Astrocyte (in vitro differentiated cells and primary cell): ENCODE measurements at regions not wholly inside any gene's neighbourhood (a gene's known extent, or its start where the extent isn't known, plus 50 kb on each side); places are given as distances from the start of the nearest gene placed in this dataset.
"Not testable (repeated sequence)": the region's sequence is repeated elsewhere in the genome, so short reads cannot be mapped to it uniquely, and the experiment has no call there.

Experiments
- DNase-seq: peaks from one replicate; pipeline ENCODE4 v3.0.0-alpha.2; 2010; ENCODE audit warnings: low read depth
- FAIRE-seq: peaks from 2 replicates; lab custom pipeline; 2011; peaks lifted over from hg19 to GRCh38; lab: Jason Lieb, UNC
- H2AFZ ChIP-seq: 2 replicates; pipeline ENCODE4 v1.6.0; 2012; ENCODE audit warnings: low read depth, low read length, inconsistent platforms
- H3K27ac ChIP-seq: 2 replicates; pipeline ENCODE4 v1.5.1; 2011; ENCODE audit warnings: low read depth, low read length, inconsistent platforms
- H3K27me3 ChIP-seq: 2 replicates; pipeline ENCODE4 v1.6.0; 2011; ENCODE audit warnings: low read length, inconsistent platforms; ENCODE audit not compliant: insufficient read depth
- H3K36me3 ChIP-seq: 2 replicates; pipeline ENCODE4 v1.5.1; 2011; ENCODE audit warnings: low read length, inconsistent platforms; ENCODE audit not compliant: insufficient read depth
- H3K4me1 ChIP-seq: 2 replicates; pipeline ENCODE4 v1.5.1; 2011; ENCODE audit warnings: low read length, inconsistent platforms; ENCODE audit not compliant: insufficient read depth
- H3K4me2 ChIP-seq: 2 replicates; pipeline ENCODE4 v1.6.0; 2012; ENCODE audit warnings: low read length, inconsistent platforms
- H3K4me3 ChIP-seq: 2 replicates; pipeline ENCODE4 v1.5.1; 2011; ENCODE audit warnings: low read depth, mild to moderate bottlenecking, low read length, inconsistent platforms; ENCODE audit not compliant: insufficient read depth
- H3K79me2 ChIP-seq: 2 replicates; pipeline ENCODE4 v1.6.0; 2012; ENCODE audit warnings: mild to moderate bottlenecking, low read length, inconsistent platforms; ENCODE audit not compliant: insufficient read depth
- H3K9ac ChIP-seq: 2 replicates; pipeline ENCODE4 v1.6.0; 2012; ENCODE audit warnings: mild to moderate bottlenecking, low read length, inconsistent platforms
- H3K9me3 ChIP-seq: 2 replicates; pipeline ENCODE4 v1.5.1; 2012; ENCODE audit warnings: low read depth, mild to moderate bottlenecking, low read length, inconsistent platforms; ENCODE audit not compliant: insufficient read depth
- H4K20me1 ChIP-seq: 2 replicates; pipeline ENCODE4 v1.6.0; 2012; ENCODE audit warnings: low read length, inconsistent platforms; ENCODE audit not compliant: insufficient read depth
- H3K27ac Mint-ChIP-seq: one replicate; pipeline ENCODE4 v1.8.0; 2021; ENCODE audit warnings: mild to moderate bottlenecking, mixed read lengths; ENCODE audit not compliant: unreplicated experiment
- H3K27me3 Mint-ChIP-seq: one replicate; pipeline ENCODE4 v1.8.0; 2021; ENCODE audit warnings: low read depth, mixed read lengths; ENCODE audit not compliant: unreplicated experiment
- H3K36me3 Mint-ChIP-seq: one replicate; pipeline ENCODE4 v1.8.0; 2021; ENCODE audit warnings: low read depth, mixed read lengths; ENCODE audit not compliant: unreplicated experiment
- H3K4me1 Mint-ChIP-seq: one replicate; pipeline ENCODE4 v1.8.0; 2021; ENCODE audit warnings: low read depth, mixed read lengths; ENCODE audit not compliant: unreplicated experiment
- H3K4me3 Mint-ChIP-seq: one replicate; pipeline ENCODE4 v1.8.0; 2021; ENCODE audit warnings: mild to moderate bottlenecking, moderate library complexity, mixed read lengths; ENCODE audit not compliant: unreplicated experiment
- H3K9me3 Mint-ChIP-seq: one replicate; pipeline ENCODE4 v1.8.0; 2021; ENCODE audit warnings: mild to moderate bottlenecking, mixed read lengths; ENCODE audit not compliant: unreplicated experiment
- EZH2 ChIP-seq: IDR thresholded peaks from 2 replicates; pipeline ENCODE4 v1.6.1; 2012; ENCODE audit warnings: mild to moderate bottlenecking, low read length, inconsistent platforms; ENCODE audit not compliant: insufficient read depth
- TF ChIP-seq, protein P1 (sequence below): IDR thresholded peaks from 2 replicates; pipeline ENCODE4 v1.5.1; 2011; ENCODE audit warnings: low read depth, mild to moderate bottlenecking, inconsistent platforms, low read length, moderate library complexity; ENCODE audit not compliant: insufficient read depth

DNA sequence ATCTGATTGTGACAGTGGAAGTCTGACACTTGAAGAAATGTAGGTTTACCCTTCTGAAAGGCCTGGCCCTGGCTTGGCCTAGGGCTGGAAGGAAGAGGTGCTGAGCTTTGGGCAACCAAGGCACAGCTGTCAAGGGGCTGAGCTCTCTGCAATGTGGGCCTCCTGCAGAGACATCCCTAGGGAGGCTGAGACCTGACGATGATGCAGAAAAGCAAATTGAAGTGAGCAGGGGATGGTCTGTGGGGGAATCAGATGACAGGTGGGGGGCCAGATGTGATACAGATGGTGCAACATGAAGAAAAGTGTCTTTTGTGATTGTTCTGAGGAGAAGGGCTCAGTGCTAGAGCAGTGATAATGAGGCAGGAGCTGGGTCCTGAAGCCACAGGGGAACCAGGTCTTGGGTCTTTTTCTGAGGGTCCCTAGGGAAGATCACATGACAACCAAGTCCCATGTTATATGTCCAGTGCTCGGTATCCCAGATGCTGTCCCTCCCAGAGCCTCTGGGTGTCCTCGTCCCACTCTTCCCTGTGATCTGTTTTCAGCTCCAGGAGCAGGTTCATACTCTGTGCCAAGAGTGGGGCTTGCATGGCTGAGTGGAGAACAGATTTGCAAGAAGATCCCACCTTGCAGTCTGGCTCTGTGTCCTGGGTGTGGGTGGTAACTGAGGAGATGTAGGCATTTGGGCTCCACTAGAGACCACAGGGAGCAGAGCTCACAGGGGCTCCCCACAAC, 79.9 kb upstream of the VPREB1 start:
- no peak overlapping the region for H3K27ac ChIP-seq
- H3K9ac ChIP-seq: no peak overlapping the region
- no peak overlapping the region for H2AFZ ChIP-seq
- no peaks in the 10 kb centered on the region for H3K4me1 ChIP-seq
- no peaks in the 10 kb centered on the region for H3K36me3 Mint-ChIP-seq
- peaks cover 15% of the 10 kb centered on the region for H3K27me3 ChIP-seq
- no peak overlapping the region for H3K4me3 ChIP-seq
- H3K4me1 Mint-ChIP-seq: no peaks in the 10 kb centered on the region
- peaks cover 4% of the 10 kb centered on the region for H3K9me3 Mint-ChIP-seq
- no peaks in the 10 kb centered on the region for H3K9me3 ChIP-seq
- H3K79me2 ChIP-seq: no peaks in the 10 kb centered on the region
- H3K4me3 Mint-ChIP-seq: no peak overlapping the region
- FAIRE-seq (no peak), DNase-seq (no peak)
- peaks cover 79% of the 10 kb centered on the region for H3K27me3 Mint-ChIP-seq
- TF ChIP-seq EZH2: no peak
- TF ChIP-seq, protein P1, sequence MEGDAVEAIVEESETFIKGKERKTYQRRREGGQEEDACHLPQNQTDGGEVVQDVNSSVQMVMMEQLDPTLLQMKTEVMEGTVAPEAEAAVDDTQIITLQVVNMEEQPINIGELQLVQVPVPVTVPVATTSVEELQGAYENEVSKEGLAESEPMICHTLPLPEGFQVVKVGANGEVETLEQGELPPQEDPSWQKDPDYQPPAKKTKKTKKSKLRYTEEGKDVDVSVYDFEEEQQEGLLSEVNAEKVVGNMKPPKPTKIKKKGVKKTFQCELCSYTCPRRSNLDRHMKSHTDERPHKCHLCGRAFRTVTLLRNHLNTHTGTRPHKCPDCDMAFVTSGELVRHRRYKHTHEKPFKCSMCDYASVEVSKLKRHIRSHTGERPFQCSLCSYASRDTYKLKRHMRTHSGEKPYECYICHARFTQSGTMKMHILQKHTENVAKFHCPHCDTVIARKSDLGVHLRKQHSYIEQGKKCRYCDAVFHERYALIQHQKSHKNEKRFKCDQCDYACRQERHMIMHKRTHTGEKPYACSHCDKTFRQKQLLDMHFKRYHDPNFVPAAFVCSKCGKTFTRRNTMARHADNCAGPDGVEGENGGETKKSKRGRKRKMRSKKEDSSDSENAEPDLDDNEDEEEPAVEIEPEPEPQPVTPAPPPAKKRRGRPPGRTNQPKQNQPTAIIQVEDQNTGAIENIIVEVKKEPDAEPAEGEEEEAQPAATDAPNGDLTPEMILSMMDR: no peak
- no peak overlapping the region for H3K27ac Mint-ChIP-seq
- no peak overlapping the region for H3K4me2 ChIP-seq
- no peaks in the 10 kb centered on the region for H3K36me3 ChIP-seq
- no peaks in the 10 kb centered on the region for H4K20me1 ChIP-seq

DNA sequence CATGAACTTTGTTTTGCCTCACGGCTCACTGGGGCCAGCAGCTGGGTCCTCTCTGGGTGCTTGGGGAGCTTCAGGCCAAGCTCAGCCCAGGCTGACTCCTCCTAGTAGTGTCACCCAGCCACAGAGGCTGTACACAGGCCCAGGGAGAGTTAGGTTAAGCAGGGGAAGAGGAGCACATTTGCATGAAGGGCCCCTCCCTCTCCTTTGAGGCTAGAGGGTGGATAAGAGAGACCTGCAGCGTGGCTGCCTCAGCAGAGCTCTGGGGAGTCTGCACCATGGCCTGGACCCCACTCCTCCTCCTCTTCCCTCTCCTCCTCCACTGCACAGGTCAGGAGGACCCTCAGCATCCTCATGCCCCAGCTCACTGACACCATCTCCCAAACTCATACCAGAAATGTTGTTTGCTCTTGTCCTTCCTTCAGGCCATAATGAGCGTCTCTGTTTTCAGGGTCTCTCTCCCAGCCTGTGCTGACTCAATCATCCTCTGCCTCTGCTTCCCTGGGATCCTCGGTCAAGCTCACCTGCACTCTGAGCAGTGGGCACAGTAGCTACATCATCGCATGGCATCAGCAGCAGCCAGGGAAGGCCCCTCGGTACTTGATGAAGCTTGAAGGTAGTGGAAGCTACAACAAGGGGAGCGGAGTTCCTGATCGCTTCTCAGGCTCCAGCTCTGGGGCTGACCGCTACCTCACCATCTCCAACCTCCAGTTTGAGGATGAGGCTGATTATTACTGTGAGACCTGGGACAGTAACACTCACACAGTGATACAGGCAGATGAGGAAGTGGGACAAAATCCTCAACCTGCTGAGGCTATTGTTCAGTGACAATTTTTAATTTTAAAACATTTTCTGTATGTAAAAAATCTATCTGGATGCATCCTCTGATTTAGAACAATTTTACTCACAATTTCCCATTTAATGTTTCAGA, 82.4 kb upstream of the VPREB1 start:
- H3K27me3 Mint-ChIP-seq: peaks cover 68% of the 10 kb centered on the region
- H3K9ac ChIP-seq: no peak overlapping the region
- H4K20me1 ChIP-seq: no peaks in the 10 kb centered on the region
- TF ChIP-seq, protein P1: no peak
- TF ChIP-seq EZH2: no peak
- no peak overlapping the region for H3K27ac Mint-ChIP-seq
- no peak for FAIRE-seq
- H2AFZ ChIP-seq: no peak overlapping the region
- H3K27ac ChIP-seq: no peak overlapping the region
- H3K4me3 ChIP-seq: no peak overlapping the region
- no peak overlapping the region for H3K4me3 Mint-ChIP-seq
- peaks cover 22% of the 10 kb centered on the region for H3K27me3 ChIP-seq
- H3K4me2 ChIP-seq: no peak overlapping the region
- no peaks in the 10 kb centered on the region for H3K79me2 ChIP-seq
- H3K4me1 ChIP-seq: no peaks in the 10 kb centered on the region
- H3K36me3 ChIP-seq: no peaks in the 10 kb centered on the region
- H3K4me1 Mint-ChIP-seq: no peaks in the 10 kb centered on the region
- no peaks in the 10 kb centered on the region for H3K9me3 ChIP-seq
- H3K9me3 Mint-ChIP-seq: peaks cover 7% of the 10 kb centered on the region
- no peaks in the 10 kb centered on the region for H3K36me3 Mint-ChIP-seq
- DNase-seq: no peak

DNA sequence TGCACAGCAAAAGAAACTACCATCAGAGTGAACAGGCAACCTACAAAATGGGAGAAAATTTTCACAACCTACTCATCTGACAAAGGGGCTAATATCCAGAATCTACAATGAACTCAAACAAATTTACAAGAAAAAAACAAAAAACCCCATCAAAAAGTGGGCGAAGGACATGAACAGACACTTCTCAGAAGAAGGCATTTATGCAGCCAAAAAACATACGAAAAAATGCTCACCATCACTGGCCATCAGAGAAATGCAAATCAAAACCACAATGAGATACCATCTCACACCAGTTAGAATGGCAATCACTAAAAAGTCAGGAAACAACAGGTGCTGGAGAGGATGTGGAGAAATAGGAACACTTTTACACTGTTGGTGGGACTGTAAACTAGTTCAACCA, 83.8 kb upstream of the VPREB1 start:
- H4K20me1 ChIP-seq, H3K9me3 Mint-ChIP-seq, H3K9me3 ChIP-seq, H3K9ac ChIP-seq, H3K27ac Mint-ChIP-seq, H3K4me3 Mint-ChIP-seq, H3K36me3 Mint-ChIP-seq, H3K4me2 ChIP-seq, H3K36me3 ChIP-seq, H3K27ac ChIP-seq, H3K4me1 Mint-ChIP-seq, H3K4me1 ChIP-seq, H3K4me3 ChIP-seq, H2AFZ ChIP-seq, FAIRE-seq, DNase-seq, H3K79me2 ChIP-seq: not testable (repeated sequence)
- peaks cover 20% of the 10 kb centered on the region for H3K27me3 ChIP-seq
- H3K27me3 Mint-ChIP-seq: peaks cover 60% of the 10 kb centered on the region
